Gastroesophageal sphincter (tissue), 4 donors: ENCODE measurements at regions not wholly inside any gene's neighbourhood (a gene's known extent, or its start where the extent isn't known, plus 50 kb on each side); places are given as distances from the start of the nearest gene placed in this dataset.

Experiments used
- ATAC-seq: fragments of 150-250 bp; one replicate; pipeline ENCODE4 v1.9.1; 2016; ENCODE audit warnings: mild to moderate bottlenecking, moderate library complexity
- H3K27ac ChIP-seq, 4 donors: fragments of 200-600 bp; sonication (generic) in 3 of 4; 1 replicate in 3 of 4; 2 replicates in 1 of 4; pipeline ENCODE4 v1.5.1; 2016 to 2019
- H3K27me3 ChIP-seq: fragments of 200-600 bp; sonication (generic); one replicate; pipeline ENCODE4 v1.5.1; 2019
- H3K36me3 ChIP-seq, 2 donors: fragments of 200-600 bp; sonication (generic); one replicate each; pipeline ENCODE4 v1.5.1; 2019; ENCODE audit warnings: control low read depth in 1 of 2
- H3K4me1 ChIP-seq, 3 donors: fragments of 200-600 bp; sonication (generic); 1 replicate in 2 of 3; 2 replicates in 1 of 3; pipeline ENCODE4 v1.5.1; 2016 to 2019; ENCODE audit warnings: control low read depth in 2 of 3
- H3K4me3 ChIP-seq, 2 donors: fragments of 200-600 bp; sonication (generic); one replicate each; pipeline ENCODE4 v1.5.1; 2019; ENCODE audit warnings: mild to moderate bottlenecking in 1 of 2, moderate library complexity in 1 of 2
- H3K9me3 ChIP-seq, 3 donors: fragments of 200-600 bp; sonication (generic); one replicate each; pipeline ENCODE4 v1.5.1; 2017 to 2019; ENCODE audit warnings: control low read depth in 2 of 3
- CTCF ChIP-seq, 4 experiments: fragments of 200-600 bp in 2 of 4; fragments of 450-650 bp in 2 of 4; sonication (generic) in 1 of 4; IDR thresholded peaks; one replicate each; pipeline ENCODE4 v1.5.1; 2017 to 2019; ENCODE audit warnings: antibody characterized with exemption in 4 of 4, mild to moderate bottlenecking in 2 of 4, moderate library complexity in 2 of 4
- EP300 ChIP-seq: sonication (generic); formaldehyde crosslinking; IDR thresholded peaks from one replicate; pipeline ENCODE4 v1.6.1; 2017; ENCODE audit warnings: antibody characterized with exemption, mild to moderate bottlenecking
- POLR2A ChIP-seq, 2 donors: fragments of 450-650 bp; IDR thresholded peaks; one replicate each; pipeline ENCODE4 v1.6.1; 2017; ENCODE audit warnings: antibody characterized with exemption in 2 of 2, mild to moderate bottlenecking in 2 of 2, moderate library complexity in 1 of 2
- POLR2AphosphoS5 ChIP-seq: sonication (generic); formaldehyde crosslinking; IDR thresholded peaks from one replicate; pipeline ENCODE4 v1.6.1; 2017; ENCODE audit warnings: antibody characterized with exemption
- WGBS, 2 donors: methylation state at CpG; one replicate each; pipeline ENCODE4 v1.1.5; 2018; ENCODE audit warnings: low coverage in 1 of 2; 5-methylcytosine and 5-hydroxymethylcytosine counted together

GRCh38 chr11:11095831-11096723 is 238.2 kb upstream of the ZBED5 start:
- Histone ChIP-seq H3K27me3 (no peaks in the 10 kb centered on the region), H3K9me3 (peaks cover 0 to 11% (median 0%) of the 10 kb centered on the region in 3 donors), H3K4me3 (no peak overlapping the region), H3K4me1 (no peaks in the 10 kb centered on the region), H3K27ac (no peak overlapping the region), H3K36me3 (no peaks in the 10 kb centered on the region)
- TF ChIP-seq EP300 (no peak), CTCF (IDR thresholded peaks at IDR 0.05) (no peak), POLR2AphosphoS5 (no peak), POLR2A (IDR thresholded peaks at IDR 0.05) (no peak)
- no peak for ATAC-seq
- WGBS, 2 donors: 87 to 94% methylated on average over 3 of the region's 3 CpGs

- Histone ChIP-seq H3K9me3 (peaks cover 0 to 14% (median 0%) of the 10 kb centered on the region in 3 donors), H3K27me3 (no peaks in the 10 kb centered on the region), H3K36me3 (no peaks in the 10 kb centered on the region), H3K27ac (no peak overlapping the region), H3K4me1 (no peaks in the 10 kb centered on the region), H3K4me3 (no peak overlapping the region)
- no peak for TF ChIP-seq POLR2AphosphoS5
- no peak for TF ChIP-seq EP300
- no peak for TF ChIP-seq POLR2A (IDR thresholded peaks at IDR 0.05)
- no peak for TF ChIP-seq CTCF (IDR thresholded peaks at IDR 0.05)
- ATAC-seq: no peak
- WGBS, 2 donors: 83 to 100% methylated on average over 1 of the region's 1 CpG
These were observed 232.6 kb upstream of the ZBED5 start for GRCh38 chr11:11090495-11090894.

- no peaks in the 10 kb centered on the region for H3K36me3 ChIP-seq
- TF ChIP-seq POLR2A (IDR thresholded peaks at IDR 0.05) (no peak), EP300 (no peak), POLR2AphosphoS5 (no peak), CTCF (IDR thresholded peaks at IDR 0.05) (no peak)
- H3K9me3 ChIP-seq: peaks cover 0 to 14% (median 0%) of the 10 kb centered on the region in 3 donors
- no peaks in the 10 kb centered on the region for H3K4me1 ChIP-seq
- WGBS, 2 donors: 95% methylated on average over 3 of the region's 4 CpGs; no CpG with 5 or more reads in 1 of the 2 donors
- H3K27ac ChIP-seq: no peak overlapping the region
- no peaks in the 10 kb centered on the region for H3K27me3 ChIP-seq
- no peak overlapping the region for H3K4me3 ChIP-seq
- ATAC-seq: no peak
These were observed 232.0 kb upstream of the ZBED5 start for GRCh38 chr11:11089805-11090204.

- WGBS, 2 donors: 87 to 100% methylated on average over 1 of the region's 2 CpGs
- Histone ChIP-seq H3K27ac (no peak overlapping the region), H3K9me3 (peaks cover 0 to 12% (median 0%) of the 10 kb centered on the region in 3 donors), H3K36me3 (no peaks in the 10 kb centered on the region), H3K4me1 (peaks cover 0 to 4% (median 0%) of the 10 kb centered on the region in 3 donors), H3K4me3 (no peak overlapping the region), H3K27me3 (no peaks in the 10 kb centered on the region)
- no peak for TF ChIP-seq POLR2A (IDR thresholded peaks at IDR 0.05)
- TF ChIP-seq EP300: no peak
- TF ChIP-seq CTCF (IDR thresholded peaks at IDR 0.05): no peak
- TF ChIP-seq POLR2AphosphoS5: no peak
- no peak for ATAC-seq
These were observed 229.1 kb upstream of the ZBED5 start for GRCh38 chr11:11086979-11087378.

- Histone ChIP-seq H3K4me1 (peaks cover 0 to 18% (median 0%) of the 10 kb centered on the region in 3 donors), H3K27me3 (no peaks in the 10 kb centered on the region), H3K9me3 (no peaks in the 10 kb centered on the region), H3K27ac (no peak overlapping the region), H3K4me3 (no peak overlapping the region), H3K36me3 (no peaks in the 10 kb centered on the region)
- TF ChIP-seq CTCF (IDR thresholded peaks at IDR 0.05): no peak
- TF ChIP-seq EP300: no peak
- no peak for TF ChIP-seq POLR2AphosphoS5
- TF ChIP-seq POLR2A (IDR thresholded peaks at IDR 0.05): no peak
- ATAC-seq: no peak
These were observed 227.7 kb upstream of the ZBED5 start for GRCh38 chr11:11085580-11085979.
